ENCODE measurements at regions not wholly inside any gene's neighbourhood (a gene's known extent, or its start where the extent isn't known, plus 50 kb on each side); places are given as distances from the start of the nearest gene placed in this dataset.

DNA sequence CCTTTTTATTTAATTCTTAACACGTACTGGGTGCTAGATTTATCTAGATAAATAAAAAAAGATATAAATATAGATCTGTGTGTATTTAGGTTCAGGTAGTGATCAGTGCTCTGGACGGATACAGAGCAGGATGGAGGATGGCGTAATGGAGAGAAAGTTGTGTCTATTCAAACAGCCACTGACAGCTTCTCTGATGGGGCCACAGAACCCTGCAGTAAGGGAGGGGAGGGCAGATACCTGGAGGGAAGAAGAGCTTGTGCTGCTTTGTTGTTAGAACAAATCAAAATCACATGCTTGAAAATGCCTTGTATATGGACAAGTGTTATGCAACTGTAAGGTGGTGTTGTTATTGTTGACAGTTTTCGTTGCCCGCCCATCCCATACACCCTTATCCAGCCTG is 170.2 kb downstream of the UTP18 start:
- in situ Hi-C loops (cut with MboI; ENCODE audit: low sequenced_read_pairs) = no loop called here

DNA sequence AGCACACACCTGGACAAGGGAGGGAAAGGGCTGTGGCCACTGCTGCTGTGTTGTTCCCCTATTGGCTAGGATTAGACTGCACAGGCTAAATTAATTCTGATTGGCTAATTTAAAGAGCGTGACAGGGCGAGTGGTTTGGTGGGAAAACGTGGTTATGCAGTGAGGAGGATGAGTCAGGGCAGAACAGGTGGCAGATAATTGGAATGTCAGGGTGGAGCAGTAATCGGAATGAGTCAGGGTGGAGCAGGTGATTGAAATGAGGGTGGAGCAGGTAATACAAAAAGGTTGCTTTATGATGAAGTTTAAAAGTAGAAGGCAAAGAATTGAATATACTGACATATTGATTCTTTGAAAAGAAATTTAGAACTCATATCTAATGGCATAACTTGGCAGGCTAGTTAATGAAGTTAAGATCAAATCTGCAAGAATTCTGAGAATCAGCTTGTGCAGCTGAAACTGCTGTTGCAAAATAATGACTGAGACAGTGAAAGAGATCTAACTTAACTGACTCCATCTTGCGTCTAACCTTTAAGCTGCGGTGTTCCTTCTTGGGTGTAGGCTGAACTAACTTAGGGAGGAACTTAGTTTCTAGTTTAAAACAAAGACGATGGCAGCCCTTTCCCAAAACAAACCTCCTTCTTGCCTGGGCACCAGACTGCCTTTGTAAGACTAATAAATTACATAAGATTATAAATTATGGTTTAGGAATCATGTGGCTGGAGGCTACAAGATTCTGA is 174.3 kb downstream of the UTP18 start:
- H3K4me1 ChIP-seq = no peaks in the 10 kb centered on the region
- in situ Hi-C loops (cut with MboI; ENCODE audit: low sequenced_read_pairs) = no loop called here
- H3K27me3 ChIP-seq (ENCODE audit: low read depth) = no peaks in the 10 kb centered on the region
- H3K9me3 ChIP-seq = no peaks in the 10 kb centered on the region
- no peak overlapping the region for H3K4me3 ChIP-seq
- H3K36me3 ChIP-seq (replicated peaks) = no peaks in the 10 kb centered on the region
- DNase-seq (ENCODE audit: low spot score in 2 of 2) = no peak

More for the DNA sequence above, 170.2 kb downstream of the UTP18 start:
- no peak for DNase-seq (ENCODE audit: low spot score in 2 of 2)
- Histone ChIP-seq H3K27me3 (ENCODE audit: low read depth) (no peaks in the 10 kb centered on the region), H3K9me3 (no peaks in the 10 kb centered on the region), H3K36me3 (replicated peaks) (no peaks in the 10 kb centered on the region), H3K4me3 (no peak overlapping the region), H3K4me1 (no peaks in the 10 kb centered on the region)

DNA sequence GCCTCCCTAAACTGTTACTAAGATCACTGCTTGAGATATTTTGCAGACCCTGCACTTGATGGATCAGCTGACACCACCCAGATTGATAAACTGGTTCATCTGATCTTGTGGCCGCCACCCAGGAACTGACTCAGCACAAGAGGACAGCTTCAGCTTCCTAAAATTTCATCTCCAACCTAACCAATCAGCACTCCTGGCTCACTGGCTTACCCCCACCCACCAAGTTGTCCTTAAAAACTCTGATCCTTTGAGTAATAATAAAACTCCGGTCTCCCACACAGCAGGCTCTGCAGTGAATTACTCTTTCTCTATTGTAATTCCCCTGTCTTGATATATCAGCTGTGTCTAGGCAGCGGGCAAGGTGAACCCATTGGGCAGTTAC is 174.8 kb downstream of the UTP18 start:
- no peak overlapping the region for H3K4me3 ChIP-seq
- no peaks in the 10 kb centered on the region for H3K36me3 ChIP-seq (replicated peaks)
- H3K27me3 ChIP-seq (ENCODE audit: low read depth) = no peaks in the 10 kb centered on the region
- no peak for DNase-seq (ENCODE audit: low spot score in 2 of 2)
- no peaks in the 10 kb centered on the region for H3K9me3 ChIP-seq
- no peaks in the 10 kb centered on the region for H3K4me1 ChIP-seq
- in situ Hi-C loops (cut with MboI; ENCODE audit: low sequenced_read_pairs) = no loop called here

DNA sequence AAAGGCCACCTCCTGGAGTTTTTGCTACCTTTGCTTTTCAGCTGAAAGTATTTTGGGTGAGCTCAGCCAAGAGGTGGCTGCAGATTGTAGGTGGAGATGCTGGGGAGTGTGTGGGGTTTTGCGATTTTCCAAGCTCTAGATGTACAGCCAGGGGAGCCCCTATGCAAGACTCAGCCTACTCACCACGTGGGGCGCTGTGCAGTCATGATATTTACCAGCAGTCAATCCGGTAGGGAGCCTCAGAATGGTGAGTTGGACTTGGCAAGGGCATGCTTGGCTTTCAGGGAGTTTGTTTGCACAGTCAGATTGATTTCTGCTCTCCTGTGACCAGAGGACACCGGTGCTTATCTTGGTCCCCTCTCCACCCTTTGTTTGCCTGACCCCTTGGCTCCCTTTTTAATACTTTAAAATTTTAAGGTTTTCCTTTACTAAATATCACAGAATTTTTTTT is 175.3 kb downstream of the UTP18 start:
- H3K9me3 ChIP-seq = no peaks in the 10 kb centered on the region
- in situ Hi-C loops (cut with MboI; ENCODE audit: low sequenced_read_pairs) = no loop called here
- no peak overlapping the region for H3K4me3 ChIP-seq
- H3K4me1 ChIP-seq = no peaks in the 10 kb centered on the region
- H3K27me3 ChIP-seq (ENCODE audit: low read depth) = no peaks in the 10 kb centered on the region
- no peaks in the 10 kb centered on the region for H3K36me3 ChIP-seq (replicated peaks)
- DNase-seq (ENCODE audit: low spot score in 2 of 2) = peak; percentile 39 to 77

DNA sequence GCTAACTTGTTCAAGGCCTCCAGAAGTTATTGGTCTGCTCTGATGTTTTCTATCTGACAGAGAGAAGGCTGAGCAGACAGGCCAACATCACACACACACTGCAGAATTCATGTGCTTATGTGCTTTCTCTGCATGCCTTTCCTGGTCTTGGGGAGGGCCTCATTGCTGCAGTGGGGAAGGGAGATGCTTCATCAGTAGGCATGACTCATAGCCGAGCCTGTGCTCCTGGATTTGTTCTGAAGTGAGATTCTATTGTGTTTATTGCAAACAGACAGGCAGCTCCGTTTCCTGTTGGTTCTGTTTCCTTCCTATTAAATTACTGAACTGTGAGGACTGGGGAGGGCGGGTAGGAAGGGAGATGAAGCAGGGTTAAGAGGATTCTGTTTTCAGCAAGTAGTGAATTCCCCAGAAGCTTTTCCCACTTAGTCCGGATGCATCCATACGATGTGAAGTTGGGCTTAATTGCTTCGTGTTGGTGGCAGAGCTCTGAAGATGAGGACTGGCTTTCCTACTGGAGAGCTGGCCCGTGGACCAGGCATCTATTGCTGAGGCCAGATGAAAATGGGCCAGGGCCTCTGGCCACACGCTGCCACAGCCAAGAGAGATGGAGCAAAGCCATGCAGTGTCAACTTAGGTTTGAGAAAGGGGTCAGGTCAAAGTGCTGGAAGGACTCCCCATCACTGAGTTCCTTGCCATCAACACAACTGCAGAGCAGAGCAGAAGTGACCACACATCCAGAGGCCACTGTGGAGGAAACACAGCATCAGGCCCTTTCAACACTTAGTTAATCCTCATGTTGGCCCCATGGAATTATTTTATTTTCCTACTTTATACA is 179.3 kb downstream of the UTP18 start:
- Histone ChIP-seq H3K4me1 (no peaks in the 10 kb centered on the region), H3K4me3 (no peak overlapping the region), H3K27me3 (ENCODE audit: low read depth) (no peaks in the 10 kb centered on the region), H3K36me3 (replicated peaks) (no peaks in the 10 kb centered on the region), H3K9me3 (no peaks in the 10 kb centered on the region)
- DNase-seq (ENCODE audit: low spot score in 2 of 2) = no peak
- in situ Hi-C loops (cut with MboI; ENCODE audit: low sequenced_read_pairs) = no loop called here

DNA sequence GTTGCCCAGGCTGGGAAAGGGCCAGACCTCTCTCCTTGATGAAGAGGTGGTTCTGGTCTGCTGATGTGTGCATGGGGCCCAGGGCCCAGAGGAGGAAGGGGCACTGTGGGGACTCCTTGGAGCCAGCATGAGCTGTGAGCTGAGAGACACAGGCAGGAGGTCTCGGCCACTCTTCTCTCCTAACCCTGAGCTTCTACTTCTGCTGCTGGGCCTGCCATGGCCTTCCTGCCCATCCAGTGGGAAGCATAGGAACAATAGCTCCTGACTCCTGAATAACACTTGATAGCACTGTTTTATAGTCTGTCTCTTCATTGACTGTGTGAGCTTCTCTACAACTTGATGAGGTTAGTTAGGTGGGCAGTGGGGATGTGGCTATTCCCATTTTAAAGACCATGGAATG is 181.1 kb downstream of the UTP18 start:
- Histone ChIP-seq H3K9me3 (no peaks in the 10 kb centered on the region), H3K4me3 (no peak overlapping the region), H3K27me3 (ENCODE audit: low read depth) (no peaks in the 10 kb centered on the region), H3K4me1 (no peaks in the 10 kb centered on the region), H3K36me3 (replicated peaks) (no peaks in the 10 kb centered on the region)
- in situ Hi-C loops (cut with MboI; ENCODE audit: low sequenced_read_pairs) = no loop called here
- DNase-seq (ENCODE audit: low spot score in 2 of 2) = no peak

DNA sequence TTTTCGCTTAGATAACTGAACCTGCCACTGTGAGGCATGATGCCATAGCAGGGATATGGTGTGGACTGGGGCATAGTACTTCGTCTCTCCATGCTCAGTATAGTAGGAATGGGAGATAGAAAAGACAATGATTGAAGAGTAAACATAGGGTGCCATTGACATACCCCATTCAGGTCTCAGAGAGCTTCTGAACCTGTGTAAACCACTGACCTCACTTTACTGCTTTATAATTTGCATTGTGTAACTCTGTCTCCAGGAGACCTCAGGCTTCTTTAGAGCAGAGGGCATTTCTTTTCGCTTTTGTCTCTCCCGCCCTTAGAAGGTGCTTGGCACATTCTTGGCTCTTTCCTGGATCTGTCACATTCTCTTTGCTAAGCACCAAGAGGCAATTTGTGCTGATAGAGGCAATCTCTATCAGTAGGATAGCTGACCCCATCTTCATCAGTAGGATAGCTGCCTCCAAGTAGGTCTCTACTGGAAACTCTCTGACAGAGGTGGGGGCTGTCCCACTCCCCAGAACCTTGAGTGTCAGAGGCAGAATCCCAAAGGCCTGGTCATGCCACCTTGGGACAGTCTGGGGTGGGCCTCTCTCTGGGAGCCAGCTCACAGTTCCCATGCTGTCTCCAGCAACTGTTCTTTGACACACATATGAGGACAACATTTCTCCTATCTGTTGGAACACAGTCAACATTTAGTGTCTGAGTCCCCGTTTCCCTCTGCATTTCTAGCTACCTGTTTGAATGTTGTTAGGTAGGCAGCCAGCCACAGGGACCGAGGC is 181.9 kb downstream of the UTP18 start:
- Histone ChIP-seq H3K4me3 (no peak overlapping the region), H3K36me3 (replicated peaks) (no peaks in the 10 kb centered on the region), H3K27me3 (ENCODE audit: low read depth) (no peaks in the 10 kb centered on the region), H3K4me1 (no peaks in the 10 kb centered on the region), H3K9me3 (no peaks in the 10 kb centered on the region)
- no peak for DNase-seq (ENCODE audit: low spot score in 2 of 2)
- in situ Hi-C loops (cut with MboI; ENCODE audit: low sequenced_read_pairs) = no loop called here

DNA sequence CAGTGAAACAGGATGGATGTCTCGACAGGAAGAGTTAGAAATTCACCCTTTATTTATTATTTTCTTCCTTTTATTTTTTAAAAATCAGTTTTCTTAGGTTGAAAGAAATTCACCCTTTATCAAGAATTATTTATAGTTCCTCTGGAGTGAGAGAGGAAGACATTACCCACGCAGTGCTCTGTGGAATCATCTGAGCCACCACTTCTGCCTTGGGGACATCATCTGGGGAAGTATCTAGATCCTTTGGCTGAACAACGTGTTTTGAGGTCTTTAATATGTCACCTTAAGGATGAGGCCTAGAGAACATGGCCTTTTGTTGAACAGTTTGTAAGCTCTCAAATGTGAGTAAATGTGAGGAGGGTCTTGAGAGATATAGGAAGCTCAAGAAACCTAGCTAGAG is 183.3 kb downstream of the UTP18 start:
- no peaks in the 10 kb centered on the region for H3K36me3 ChIP-seq (replicated peaks)
- in situ Hi-C loops (cut with MboI; ENCODE audit: low sequenced_read_pairs) = no loop called here

DNA sequence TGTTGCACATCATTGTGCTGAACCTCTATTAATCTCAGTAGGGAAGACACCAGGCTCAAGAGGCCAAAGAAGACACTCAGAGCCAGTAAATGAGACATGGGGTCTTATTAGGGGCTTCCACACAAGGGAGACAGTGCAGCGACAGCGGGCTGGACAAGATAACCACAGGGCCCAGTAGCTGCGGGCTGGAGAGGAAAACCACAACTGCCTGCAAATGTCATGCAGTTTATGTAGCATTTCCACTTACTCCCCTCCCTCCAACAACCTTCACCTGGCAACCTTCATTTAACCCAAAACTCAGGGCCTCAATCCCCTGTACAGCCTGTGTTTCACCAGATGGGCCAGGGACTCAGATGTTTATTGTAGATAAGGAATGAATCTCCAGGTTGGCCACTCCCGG is 185.6 kb downstream of the UTP18 start:
- H3K4me1 ChIP-seq = no peaks in the 10 kb centered on the region
- DNase-seq (ENCODE audit: low spot score in 2 of 2) = no peak
- no peaks in the 10 kb centered on the region for H3K9me3 ChIP-seq
- H3K4me3 ChIP-seq = no peak overlapping the region
- no peaks in the 10 kb centered on the region for H3K36me3 ChIP-seq (replicated peaks)
- no peaks in the 10 kb centered on the region for H3K27me3 ChIP-seq (ENCODE audit: low read depth)
- in situ Hi-C loops (cut with MboI; ENCODE audit: low sequenced_read_pairs) = no loop called here

More for the DNA sequence above, 183.3 kb downstream of the UTP18 start:
- Histone ChIP-seq H3K9me3 (no peaks in the 10 kb centered on the region), H3K4me3 (no peak overlapping the region), H3K4me1 (no peaks in the 10 kb centered on the region), H3K27me3 (ENCODE audit: low read depth) (no peaks in the 10 kb centered on the region)
- no peak for DNase-seq (ENCODE audit: low spot score in 2 of 2)

DNA sequence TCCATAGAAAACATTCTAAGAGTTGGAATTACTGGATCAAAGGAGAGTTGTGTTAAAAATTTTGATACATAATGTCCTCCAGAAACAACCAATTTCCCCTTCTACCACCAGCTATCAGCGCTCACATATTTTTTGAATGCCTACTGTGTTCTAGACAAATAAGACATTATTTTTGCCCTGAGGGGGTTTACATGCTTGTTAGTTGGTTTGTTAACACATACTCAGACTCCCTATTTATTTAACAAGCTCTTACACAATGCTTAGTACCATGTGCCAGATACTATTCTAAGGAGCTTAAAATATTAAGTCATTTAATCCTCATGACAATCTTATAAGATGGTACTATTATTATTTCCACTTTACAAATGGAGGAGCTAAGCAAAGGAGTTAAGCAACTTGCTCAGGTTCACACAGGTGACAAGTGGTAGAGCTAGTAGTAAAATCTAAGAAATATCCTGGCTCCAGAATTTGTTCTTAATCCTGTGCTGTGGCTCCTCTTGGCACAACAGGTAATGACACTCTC is 194.2 kb downstream of the UTP18 start:
- no peaks in the 10 kb centered on the region for H3K4me1 ChIP-seq
- no peak overlapping the region for H3K4me3 ChIP-seq
- DNase-seq (ENCODE audit: low spot score in 2 of 2) = no peak
- H3K36me3 ChIP-seq (replicated peaks) = no peaks in the 10 kb centered on the region
- H3K27me3 ChIP-seq (ENCODE audit: low read depth) = no peaks in the 10 kb centered on the region
- in situ Hi-C loops (cut with MboI; ENCODE audit: low sequenced_read_pairs) = no loop called here
- no peaks in the 10 kb centered on the region for H3K9me3 ChIP-seq

DNA sequence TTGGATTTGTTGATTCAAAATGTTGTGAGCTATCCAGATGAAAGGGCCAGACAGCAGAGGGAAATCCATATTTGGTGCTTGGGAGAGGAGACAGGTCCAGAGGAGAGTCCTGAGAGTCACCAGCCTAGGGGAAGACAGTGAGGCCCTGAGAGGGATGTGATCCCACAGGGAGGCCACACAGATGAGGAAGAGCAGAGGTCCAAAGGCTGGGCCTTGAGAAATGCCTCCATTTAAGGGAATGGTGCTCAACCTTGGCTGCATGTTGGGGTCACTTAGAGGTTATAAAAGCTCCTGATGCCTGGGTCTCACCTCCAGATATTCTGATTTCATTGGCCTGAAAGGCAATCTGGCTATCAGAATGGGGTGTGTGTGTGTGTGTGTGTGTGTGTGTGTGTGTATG is 194.9 kb downstream of the UTP18 start:
- H3K36me3 ChIP-seq (replicated peaks) = no peaks in the 10 kb centered on the region
- DNase-seq (ENCODE audit: low spot score in 2 of 2) = no peak
- in situ Hi-C loops (cut with MboI; ENCODE audit: low sequenced_read_pairs) = no loop called here

DNA sequence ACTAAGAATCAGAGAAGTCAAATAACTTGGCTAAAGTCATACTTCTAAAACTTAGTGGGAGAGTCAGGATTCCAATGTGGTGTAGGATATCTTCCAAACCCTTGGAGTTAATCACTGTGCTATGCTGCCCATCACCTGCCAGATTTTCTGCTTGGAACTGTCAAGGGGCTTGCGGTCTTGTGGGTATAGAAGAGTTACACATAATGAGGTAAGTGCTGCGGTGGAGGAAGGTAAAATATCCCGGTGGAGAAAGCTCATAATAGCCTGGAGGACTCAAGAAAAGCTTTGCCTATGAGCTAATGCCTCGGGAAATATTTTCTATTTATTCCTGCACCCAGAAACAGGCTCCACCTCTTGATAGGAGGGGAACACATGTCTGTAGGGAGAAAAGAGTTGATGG is 195.6 kb downstream of the UTP18 start:
- Histone ChIP-seq H3K9me3 (no peaks in the 10 kb centered on the region), H3K4me3 (no peak overlapping the region), H3K4me1 (no peaks in the 10 kb centered on the region), H3K27me3 (ENCODE audit: low read depth) (0 out of 2 replicates have a peak, but pooled peaks cover 3% of the 10 kb centered on the region), H3K36me3 (replicated peaks) (no peaks in the 10 kb centered on the region)
- in situ Hi-C loops (cut with MboI; ENCODE audit: low sequenced_read_pairs) = no loop called here
- no peak for DNase-seq (ENCODE audit: low spot score in 2 of 2)

More for the DNA sequence above, 194.9 kb downstream of the UTP18 start:
- H3K4me3 ChIP-seq = no peak overlapping the region
- H3K4me1 ChIP-seq = no peaks in the 10 kb centered on the region
- H3K27me3 ChIP-seq (ENCODE audit: low read depth) = no peaks in the 10 kb centered on the region
- no peaks in the 10 kb centered on the region for H3K9me3 ChIP-seq

DNA sequence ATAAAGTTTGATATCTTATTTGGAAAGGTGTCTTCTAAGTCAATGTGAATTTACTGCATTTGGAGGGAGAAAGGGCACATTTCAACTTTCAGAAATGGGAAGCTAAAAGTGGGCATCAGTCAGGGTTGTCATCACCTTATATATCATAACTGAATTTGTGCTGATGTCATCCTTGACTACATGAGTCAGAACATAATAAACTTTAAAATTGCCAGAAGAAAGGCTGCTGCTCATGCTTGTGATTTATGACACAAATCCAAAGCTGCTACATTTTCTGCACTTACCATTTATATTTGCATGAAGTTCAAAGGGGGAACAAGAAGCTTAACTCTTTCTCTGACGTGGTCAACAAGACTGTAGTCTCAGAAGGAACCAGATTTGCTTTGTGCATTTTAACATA is 196.6 kb downstream of the UTP18 start:
- Histone ChIP-seq H3K4me3 (no peak overlapping the region), H3K4me1 (no peaks in the 10 kb centered on the region), H3K9me3 (no peaks in the 10 kb centered on the region), H3K36me3 (replicated peaks) (no peaks in the 10 kb centered on the region), H3K27me3 (ENCODE audit: low read depth) (0 out of 2 replicates have a peak, but pooled peaks cover 3% of the 10 kb centered on the region)
- in situ Hi-C loops (cut with MboI; ENCODE audit: low sequenced_read_pairs) = no loop called here
- no peak for DNase-seq (ENCODE audit: low spot score in 2 of 2)
